ENCODE measurements at regions not wholly inside any gene's neighbourhood (a gene's known extent, or its start where the extent isn't known, plus 50 kb on each side); places are given as distances from the start of the nearest gene placed in this dataset.

GRCh38 chr20:48550814-48551213 lies 277.0 kb downstream of the PREX1 start:
- DNase-seq (ENCODE audit: insufficient read length) (no peak), FAIRE-seq (no peak)
- no peak for TF ChIP-seq POLR2A (IDR thresholded peaks at IDR 0.05; ENCODE audit: low read depth, low read length)
- no peak for TF ChIP-seq TAF1 (IDR thresholded peaks at IDR 0.05; ENCODE audit: borderline replicate concordance, low read depth, low read length)
- no peak for TF ChIP-seq POLR2AphosphoS5 (IDR thresholded peaks at IDR 0.05; ENCODE audit: low read depth, low read length)

GRCh38 chr20:48547664-48548063 lies 280.1 kb downstream of the PREX1 start:
- DNase-seq (ENCODE audit: insufficient read length), result no peak
- TF ChIP-seq POLR2A (IDR thresholded peaks at IDR 0.05; ENCODE audit: low read depth, low read length), result no peak
- FAIRE-seq, result no peak

GRCh38 chr20:48544402-48545339 lies 283.1 kb downstream of the PREX1 start:
- no peak for TF ChIP-seq POLR2A (IDR thresholded peaks at IDR 0.05; ENCODE audit: low read depth, low read length)
- TF ChIP-seq TAF1 (IDR thresholded peaks at IDR 0.05; ENCODE audit: borderline replicate concordance, low read depth, low read length), result no peak
- TF ChIP-seq POLR2AphosphoS5 (IDR thresholded peaks at IDR 0.05; ENCODE audit: low read depth, low read length), result no peak
- FAIRE-seq (no peak), DNase-seq (ENCODE audit: insufficient read length) (no peak)

- no peak for DNase-seq (ENCODE audit: insufficient read length)
- TF ChIP-seq POLR2A (IDR thresholded peaks at IDR 0.05; ENCODE audit: low read depth, low read length), result no peak
- no peak for TF ChIP-seq TAF1 (IDR thresholded peaks at IDR 0.05; ENCODE audit: borderline replicate concordance, low read depth, low read length)
- no peak for TF ChIP-seq POLR2AphosphoS5 (IDR thresholded peaks at IDR 0.05; ENCODE audit: low read depth, low read length)
- peak; percentile 42 for FAIRE-seq
Observed at GRCh38 chr20:48541581-48542071, 286.2 kb downstream of the PREX1 start.

- no peak for DNase-seq (ENCODE audit: insufficient read length)
- no peak for FAIRE-seq
- TF ChIP-seq POLR2A (IDR thresholded peaks at IDR 0.05; ENCODE audit: low read depth, low read length) (no peak), TAF1 (IDR thresholded peaks at IDR 0.05; ENCODE audit: borderline replicate concordance, low read depth, low read length) (no peak)
Observed at GRCh38 chr20:48538856-48539255, 288.9 kb downstream of the PREX1 start.

GRCh38 chr20:48538058-48538825 lies 289.6 kb downstream of the PREX1 start:
- no peak for TF ChIP-seq POLR2AphosphoS5 (IDR thresholded peaks at IDR 0.05; ENCODE audit: low read depth, low read length)
- TF ChIP-seq POLR2A (IDR thresholded peaks at IDR 0.05; ENCODE audit: low read depth, low read length), result no peak
- no peak for TF ChIP-seq TAF1 (IDR thresholded peaks at IDR 0.05; ENCODE audit: borderline replicate concordance, low read depth, low read length)
- FAIRE-seq (no peak), DNase-seq (ENCODE audit: insufficient read length) (no peak)

- FAIRE-seq (no peak), DNase-seq (ENCODE audit: insufficient read length) (no peak)
- TF ChIP-seq TAF1 (IDR thresholded peaks at IDR 0.05; ENCODE audit: borderline replicate concordance, low read depth, low read length) (no peak), POLR2AphosphoS5 (IDR thresholded peaks at IDR 0.05; ENCODE audit: low read depth, low read length) (no peak), POLR2A (IDR thresholded peaks at IDR 0.05; ENCODE audit: low read depth, low read length) (no peak)
Observed at GRCh38 chr20:48536206-48536605, 291.6 kb downstream of the PREX1 start.

GRCh38 chr20:48535556-48535955 lies 292.2 kb downstream of the PREX1 start:
- DNase-seq (ENCODE audit: insufficient read length) (no peak), FAIRE-seq (no peak)
- no peak for TF ChIP-seq TAF1 (IDR thresholded peaks at IDR 0.05; ENCODE audit: borderline replicate concordance, low read depth, low read length)
- TF ChIP-seq POLR2AphosphoS5 (IDR thresholded peaks at IDR 0.05; ENCODE audit: low read depth, low read length), result no peak
- no peak for TF ChIP-seq POLR2A (IDR thresholded peaks at IDR 0.05; ENCODE audit: low read depth, low read length)

GRCh38 chr20:48532028-48532427 lies 295.8 kb downstream of the PREX1 start:
- DNase-seq (ENCODE audit: insufficient read length) (no peak), FAIRE-seq (no peak)
- TF ChIP-seq POLR2AphosphoS5 (IDR thresholded peaks at IDR 0.05; ENCODE audit: low read depth, low read length), result no peak

- FAIRE-seq (no peak), DNase-seq (ENCODE audit: insufficient read length) (no peak)
- TF ChIP-seq POLR2AphosphoS5 (IDR thresholded peaks at IDR 0.05; ENCODE audit: low read depth, low read length) (no peak), TAF1 (IDR thresholded peaks at IDR 0.05; ENCODE audit: borderline replicate concordance, low read depth, low read length) (no peak)
Observed at GRCh38 chr20:48531505-48531904, 296.3 kb downstream of the PREX1 start.

- FAIRE-seq (no peak), DNase-seq (ENCODE audit: insufficient read length) (no peak)
- TF ChIP-seq POLR2A (IDR thresholded peaks at IDR 0.05; ENCODE audit: low read depth, low read length) (no peak), TAF1 (IDR thresholded peaks at IDR 0.05; ENCODE audit: borderline replicate concordance, low read depth, low read length) (no peak), POLR2AphosphoS5 (IDR thresholded peaks at IDR 0.05; ENCODE audit: low read depth, low read length) (no peak)
Observed at GRCh38 chr20:48530957-48531356, 296.8 kb downstream of the PREX1 start.

- DNase-seq (ENCODE audit: insufficient read length) (no peak), FAIRE-seq (no peak)
- TF ChIP-seq POLR2A (IDR thresholded peaks at IDR 0.05; ENCODE audit: low read depth, low read length), result no peak
- no peak for TF ChIP-seq TAF1 (IDR thresholded peaks at IDR 0.05; ENCODE audit: borderline replicate concordance, low read depth, low read length)
- TF ChIP-seq POLR2AphosphoS5 (IDR thresholded peaks at IDR 0.05; ENCODE audit: low read depth, low read length), result no peak
Observed at GRCh38 chr20:48528346-48528745, 299.5 kb downstream of the PREX1 start.
